ENCODE measurements at regions not wholly inside any gene's neighbourhood (a gene's known extent, or its start where the extent isn't known, plus 50 kb on each side); places are given as distances from the start of the nearest gene placed in this dataset.

DNA sequence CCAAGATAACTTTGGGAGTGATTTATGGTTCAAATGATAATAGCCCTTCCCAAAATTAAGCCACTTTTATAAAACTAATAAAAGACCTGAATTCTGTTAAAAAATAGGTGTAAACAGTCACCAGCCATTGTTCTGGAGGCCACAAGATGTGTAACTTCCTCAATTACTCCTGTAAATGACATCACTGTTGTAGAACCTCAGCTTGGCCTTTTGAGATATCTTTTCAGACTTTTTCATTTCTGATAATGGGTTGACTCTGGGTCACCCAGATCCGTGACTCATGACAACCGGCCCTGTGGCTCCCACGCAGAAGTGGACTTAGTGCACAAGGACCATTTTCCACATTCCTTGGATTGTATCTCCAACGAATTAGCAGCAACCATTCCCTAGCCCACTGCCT is 106.6 kb downstream of the DKK1 start:
- no peak for DNase-seq
- Mint-ChIP-seq H3K36me3 (no peaks in the 10 kb centered on the region), H3K27ac (no peak overlapping the region), H3K9me3 (no peaks in the 10 kb centered on the region), H3K4me3 (no peak overlapping the region), H3K27me3 (no peaks in the 10 kb centered on the region), H3K4me1 (no peaks in the 10 kb centered on the region)

DNA sequence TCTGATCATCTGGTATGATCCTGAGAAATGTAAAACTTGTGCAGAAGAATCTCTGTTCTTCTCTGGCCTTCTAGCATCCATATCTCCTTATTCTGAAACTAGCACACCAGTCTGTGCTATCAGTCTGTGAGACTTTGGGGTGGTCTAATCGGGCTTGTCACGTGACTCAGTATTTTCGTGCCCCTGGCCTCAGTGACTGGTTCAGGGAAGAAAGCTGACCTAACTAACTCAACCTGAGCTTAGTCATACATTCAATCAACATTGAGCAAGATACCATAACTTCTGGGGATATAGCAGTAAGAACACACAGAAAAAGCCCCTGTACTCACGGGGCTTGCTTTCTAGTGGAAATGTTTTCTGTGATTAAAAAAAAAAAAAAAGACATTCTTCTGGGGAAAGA is 109.3 kb downstream of the DKK1 start:
- Mint-ChIP-seq H3K9me3 (peaks cover 2% of the 10 kb centered on the region), H3K27ac (no peak overlapping the region), H3K36me3 (no peaks in the 10 kb centered on the region), H3K4me3 (no peak overlapping the region), H3K27me3 (no peaks in the 10 kb centered on the region), H3K4me1 (no peaks in the 10 kb centered on the region)
- DNase-seq = no peak

- no peaks in the 10 kb centered on the region for H3K27me3 Mint-ChIP-seq
- no peak overlapping the region for H3K27ac Mint-ChIP-seq
- H3K4me1 Mint-ChIP-seq = no peaks in the 10 kb centered on the region
- peaks cover 2% of the 10 kb centered on the region for H3K9me3 Mint-ChIP-seq
- H3K4me3 Mint-ChIP-seq = no peak overlapping the region
- H3K36me3 Mint-ChIP-seq = no peaks in the 10 kb centered on the region
- DNase-seq = no peak
Observed at GRCh38 chr10:52424341-52424740, 110.3 kb downstream of the DKK1 start.

DNA sequence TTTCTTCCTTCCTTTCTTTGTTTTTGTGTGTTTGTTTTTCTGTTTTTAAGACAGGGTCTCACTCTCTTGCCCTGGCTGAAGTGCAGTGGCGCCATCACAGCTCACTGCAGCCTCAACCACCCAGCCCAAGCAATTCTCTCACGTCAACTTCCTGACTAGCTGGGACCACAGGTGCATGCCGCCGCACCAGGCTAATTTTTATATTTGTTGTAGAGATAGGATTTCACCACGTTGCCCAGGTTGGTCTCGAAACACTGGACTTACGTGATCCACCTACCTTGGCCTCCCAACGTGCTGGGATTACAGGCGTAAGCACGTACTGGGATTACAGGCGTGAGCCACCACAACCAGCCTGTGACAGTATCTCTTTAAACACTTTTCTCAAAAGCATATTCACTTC is 120.7 kb downstream of the DKK1 start:
- Mint-ChIP-seq H3K9me3 (peaks cover 1% of the 10 kb centered on the region), H3K4me3 (no peak overlapping the region), H3K4me1 (no peaks in the 10 kb centered on the region), H3K27me3 (no peaks in the 10 kb centered on the region), H3K27ac (no peak overlapping the region), H3K36me3 (no peaks in the 10 kb centered on the region)
- DNase-seq = no peak

DNA sequence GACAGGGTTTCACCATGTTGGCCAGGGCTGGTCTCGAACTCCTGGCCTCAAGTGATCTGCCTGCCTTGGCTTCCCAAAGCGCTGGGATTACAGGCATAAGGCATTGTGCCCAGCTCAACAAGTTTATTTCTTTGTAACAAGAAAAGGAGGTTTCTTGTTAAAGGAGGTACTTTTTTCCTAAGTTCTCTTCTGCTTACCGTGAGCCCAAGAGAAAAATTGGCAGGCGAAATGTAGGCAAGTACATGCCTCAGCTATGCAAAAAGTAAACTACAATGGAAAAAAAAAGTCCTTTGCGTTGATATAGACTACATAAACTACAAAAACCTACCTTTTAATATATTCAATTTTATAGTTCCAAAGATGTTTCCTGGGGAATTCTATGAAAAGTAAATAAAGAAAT is 122.6 kb downstream of the DKK1 start:
- Mint-ChIP-seq H3K36me3 (no peaks in the 10 kb centered on the region), H3K27ac (no peak overlapping the region), H3K27me3 (no peaks in the 10 kb centered on the region), H3K9me3 (peaks cover 1% of the 10 kb centered on the region), H3K4me1 (no peaks in the 10 kb centered on the region), H3K4me3 (no peak overlapping the region)
- DNase-seq = no peak

DNA sequence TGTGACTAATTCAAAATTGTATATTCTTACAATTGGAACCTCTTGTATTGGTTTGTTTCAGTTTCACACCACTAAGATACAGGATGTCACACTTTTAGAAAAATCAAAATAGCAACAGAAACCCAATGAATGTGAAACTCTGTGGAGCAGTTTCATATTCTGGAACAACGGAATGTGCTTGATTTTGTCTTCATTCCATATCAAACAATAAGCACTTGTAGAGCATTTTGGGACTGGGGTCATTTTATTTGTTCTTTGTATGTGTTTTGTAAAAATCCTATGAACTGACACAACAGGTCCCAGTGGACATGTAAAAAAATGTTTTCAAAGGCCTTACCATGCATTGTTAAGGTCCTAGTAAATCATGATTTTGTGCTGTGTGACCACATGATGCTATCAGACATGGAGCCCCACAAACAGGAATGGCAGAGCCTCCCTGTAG is 123.1 kb downstream of the DKK1 start:
- Mint-ChIP-seq H3K4me3 (no peak overlapping the region), H3K4me1 (no peaks in the 10 kb centered on the region), H3K27me3 (no peaks in the 10 kb centered on the region), H3K36me3 (no peaks in the 10 kb centered on the region), H3K9me3 (peaks cover 1% of the 10 kb centered on the region), H3K27ac (no peak overlapping the region)
- DNase-seq = no peak

DNA sequence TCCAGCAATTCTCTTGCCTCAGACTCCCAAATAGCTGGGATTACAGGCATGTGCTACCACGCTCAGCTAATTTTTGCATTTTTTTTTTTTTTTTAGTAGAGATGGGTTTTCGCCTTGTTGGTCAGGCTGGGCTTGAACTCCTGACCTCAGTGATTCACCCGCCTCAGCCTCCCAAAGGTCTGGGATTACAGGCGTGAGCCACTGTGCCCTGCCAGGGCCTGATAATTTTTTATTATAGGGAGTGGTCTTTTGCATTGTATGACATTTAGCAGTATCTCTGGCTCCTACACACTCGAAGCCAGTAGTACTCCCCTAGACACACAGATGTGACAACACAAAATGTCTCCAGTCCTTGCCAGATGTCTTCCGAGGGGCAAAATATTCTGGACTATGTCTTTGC is 124.0 kb downstream of the DKK1 start:
- H3K4me3 Mint-ChIP-seq = no peak overlapping the region
- H3K4me1 Mint-ChIP-seq = no peaks in the 10 kb centered on the region
- H3K27ac Mint-ChIP-seq = no peak overlapping the region
- H3K27me3 Mint-ChIP-seq = no peaks in the 10 kb centered on the region
- H3K9me3 Mint-ChIP-seq = peaks cover 1% of the 10 kb centered on the region
- no peak for DNase-seq
- no peaks in the 10 kb centered on the region for H3K36me3 Mint-ChIP-seq

DNA sequence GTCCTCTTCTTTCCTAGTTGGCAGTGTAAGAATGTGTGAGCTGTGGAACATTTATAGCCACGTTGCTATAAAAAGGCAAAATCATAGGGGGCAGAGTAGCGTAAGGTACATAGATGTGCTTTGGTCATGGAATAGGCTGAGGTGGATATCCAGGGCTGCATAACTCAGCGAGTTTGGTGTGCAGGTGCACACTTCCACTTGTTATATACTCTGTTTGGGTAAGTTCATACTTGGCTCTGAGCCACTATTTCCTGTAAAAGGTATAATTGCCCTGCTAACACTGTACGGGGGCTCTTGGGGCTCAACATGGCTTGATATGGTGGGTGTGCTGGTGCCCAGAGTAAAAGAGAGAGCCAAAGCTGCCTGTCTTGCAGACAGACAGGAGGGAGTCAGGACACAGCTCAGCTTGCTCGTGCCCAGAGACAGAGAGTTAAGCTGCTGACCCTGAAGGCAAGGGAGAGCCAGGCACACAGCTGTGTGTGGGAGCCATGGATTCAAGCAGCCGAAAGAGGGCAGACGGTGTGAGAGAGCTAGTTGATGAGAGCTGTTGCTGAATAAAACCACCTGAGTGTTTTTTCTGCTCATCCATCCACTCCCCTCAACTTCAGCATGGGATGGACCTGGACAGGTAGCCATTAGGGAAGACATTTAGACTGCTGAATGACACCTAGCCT is 126.7 kb downstream of the DKK1 start:
- DNase-seq = no peak

GRCh38 chr10:52442576-52442975 is 128.5 kb downstream of the DKK1 start:
- Mint-ChIP-seq H3K27me3 (no peaks in the 10 kb centered on the region), H3K4me3 (no peak overlapping the region), H3K4me1 (no peaks in the 10 kb centered on the region), H3K9me3 (peaks cover 3% of the 10 kb centered on the region), H3K27ac (no peak overlapping the region), H3K36me3 (no peaks in the 10 kb centered on the region)
- no peak for DNase-seq

More for the DNA sequence above, 126.7 kb downstream of the DKK1 start:
- H3K36me3 Mint-ChIP-seq = no peaks in the 10 kb centered on the region
- no peaks in the 10 kb centered on the region for H3K27me3 Mint-ChIP-seq
- H3K4me1 Mint-ChIP-seq = no peaks in the 10 kb centered on the region
- H3K4me3 Mint-ChIP-seq = no peak overlapping the region
- H3K27ac Mint-ChIP-seq = no peak overlapping the region
- H3K9me3 Mint-ChIP-seq = peaks cover 3% of the 10 kb centered on the region

DNA sequence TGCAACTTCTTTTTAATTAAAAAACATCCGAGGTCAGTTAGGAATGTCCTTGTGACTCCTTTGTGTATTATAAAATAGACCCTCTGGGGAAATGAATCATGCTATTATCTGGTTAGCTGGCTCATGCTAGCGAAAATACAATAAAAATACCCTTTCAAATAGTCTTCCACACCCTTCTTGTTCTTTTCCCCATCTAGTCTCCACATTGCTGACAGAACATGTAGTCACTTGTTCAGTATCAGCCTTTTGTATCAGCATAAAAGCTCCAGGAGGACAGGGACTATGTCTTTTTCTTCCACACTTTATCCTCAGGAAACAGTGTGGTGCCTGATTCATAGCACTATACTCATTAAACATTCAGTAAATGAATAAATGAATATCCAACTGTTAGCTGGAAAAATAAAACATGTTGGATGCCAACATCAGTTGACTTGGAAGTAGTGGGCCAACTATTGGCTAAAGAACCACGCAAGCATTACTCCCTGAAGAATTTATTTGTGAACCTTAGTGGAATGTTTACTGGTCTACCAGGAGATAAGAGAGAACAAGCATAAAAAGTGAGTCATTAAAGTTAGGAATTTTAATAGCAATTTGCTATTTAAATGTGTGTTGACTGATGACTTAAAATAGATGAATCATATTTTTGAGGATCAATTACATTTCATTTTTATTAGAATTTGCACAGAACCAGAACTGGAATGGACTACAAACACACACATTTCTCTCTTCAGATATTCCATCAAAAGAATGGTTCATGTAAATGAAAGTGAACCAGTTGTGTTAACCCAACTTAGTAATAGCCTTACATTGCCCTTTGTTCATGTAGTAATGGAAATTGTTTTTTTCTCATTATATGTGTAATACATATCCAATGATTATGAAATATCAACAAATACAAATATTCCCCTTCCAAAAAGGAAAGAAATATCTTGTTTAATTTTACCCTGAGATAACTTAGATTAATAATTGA is 129.6 kb downstream of the DKK1 start:
- no peak overlapping the region for H3K4me3 Mint-ChIP-seq
- no peaks in the 10 kb centered on the region for H3K36me3 Mint-ChIP-seq
- DNase-seq = no peak
- H3K27ac Mint-ChIP-seq = no peak overlapping the region
- H3K4me1 Mint-ChIP-seq = no peaks in the 10 kb centered on the region
- H3K27me3 Mint-ChIP-seq = no peaks in the 10 kb centered on the region
- peaks cover 1% of the 10 kb centered on the region for H3K9me3 Mint-ChIP-seq

- H3K4me3 Mint-ChIP-seq = no peak overlapping the region
- no peak for DNase-seq
- no peaks in the 10 kb centered on the region for H3K36me3 Mint-ChIP-seq
- H3K4me1 Mint-ChIP-seq = no peaks in the 10 kb centered on the region
- H3K27me3 Mint-ChIP-seq = no peaks in the 10 kb centered on the region
- H3K9me3 Mint-ChIP-seq = peaks cover 1% of the 10 kb centered on the region
- no peak overlapping the region for H3K27ac Mint-ChIP-seq
Observed at GRCh38 chr10:52446391-52446790, 132.3 kb downstream of the DKK1 start.

GRCh38 chr10:52447931-52448353 is 133.9 kb downstream of the DKK1 start:
- Mint-ChIP-seq H3K4me3 (no peak overlapping the region), H3K4me1 (no peaks in the 10 kb centered on the region), H3K27ac (no peak overlapping the region)

DNA sequence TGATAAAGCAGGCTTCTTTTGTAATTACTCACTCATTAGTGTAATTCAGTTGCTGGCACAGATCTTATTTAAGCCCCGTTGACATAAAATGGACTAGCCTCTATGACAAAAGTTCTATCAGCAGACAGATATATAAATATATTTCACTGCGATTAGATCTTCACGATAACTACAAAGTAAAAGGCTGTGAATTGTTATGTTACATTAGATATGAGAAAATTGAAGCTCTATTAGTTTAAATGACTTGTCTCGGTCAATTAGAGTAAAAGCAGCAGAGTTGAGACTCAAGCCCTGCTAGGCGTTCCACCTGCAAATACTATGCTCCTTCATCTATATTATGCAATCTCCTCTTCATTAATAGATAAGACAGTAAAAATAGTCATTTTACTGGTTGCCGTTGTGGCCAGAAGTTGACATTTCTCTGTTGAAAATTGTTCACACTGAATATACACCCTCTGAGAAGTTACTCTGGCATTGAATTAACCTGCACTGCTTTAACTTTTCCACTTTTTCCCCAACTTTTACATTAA is 136.7 kb downstream of the DKK1 start:
- no peak for DNase-seq
- H3K4me1 Mint-ChIP-seq = no peaks in the 10 kb centered on the region
- no peak overlapping the region for H3K4me3 Mint-ChIP-seq
- H3K27ac Mint-ChIP-seq = no peak overlapping the region
- H3K27me3 Mint-ChIP-seq = no peaks in the 10 kb centered on the region
- no peaks in the 10 kb centered on the region for H3K9me3 Mint-ChIP-seq
- H3K36me3 Mint-ChIP-seq = no peaks in the 10 kb centered on the region

More at GRCh38 chr10:52447931-52448353, 133.9 kb downstream of the DKK1 start:
- no peak for DNase-seq
- H3K36me3 Mint-ChIP-seq = no peaks in the 10 kb centered on the region
- H3K27me3 Mint-ChIP-seq = no peaks in the 10 kb centered on the region
- H3K9me3 Mint-ChIP-seq = peaks cover 1% of the 10 kb centered on the region

DNA sequence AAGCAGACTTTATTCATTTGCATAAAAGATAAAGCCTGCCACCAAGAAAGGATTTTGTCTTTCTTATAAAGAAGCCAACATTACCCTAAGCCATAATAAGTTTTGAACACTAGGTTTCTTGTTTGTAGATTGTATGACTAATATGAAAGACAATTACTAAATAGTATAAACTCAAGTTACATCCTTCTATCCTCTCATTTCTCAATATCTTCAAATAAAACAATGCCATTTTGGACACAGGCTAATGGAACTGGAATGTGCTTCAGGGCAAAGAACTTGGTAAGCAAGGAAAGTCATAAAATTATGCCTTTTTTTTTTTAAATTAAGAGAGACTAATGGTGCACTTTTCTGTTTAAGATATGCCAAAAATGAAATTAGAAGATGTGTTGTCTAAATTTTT is 137.7 kb downstream of the DKK1 start:
- Mint-ChIP-seq H3K27me3 (no peaks in the 10 kb centered on the region), H3K4me1 (no peaks in the 10 kb centered on the region), H3K4me3 (no peak overlapping the region), H3K27ac (no peak overlapping the region), H3K36me3 (no peaks in the 10 kb centered on the region), H3K9me3 (no peaks in the 10 kb centered on the region)
- DNase-seq = no peak

DNA sequence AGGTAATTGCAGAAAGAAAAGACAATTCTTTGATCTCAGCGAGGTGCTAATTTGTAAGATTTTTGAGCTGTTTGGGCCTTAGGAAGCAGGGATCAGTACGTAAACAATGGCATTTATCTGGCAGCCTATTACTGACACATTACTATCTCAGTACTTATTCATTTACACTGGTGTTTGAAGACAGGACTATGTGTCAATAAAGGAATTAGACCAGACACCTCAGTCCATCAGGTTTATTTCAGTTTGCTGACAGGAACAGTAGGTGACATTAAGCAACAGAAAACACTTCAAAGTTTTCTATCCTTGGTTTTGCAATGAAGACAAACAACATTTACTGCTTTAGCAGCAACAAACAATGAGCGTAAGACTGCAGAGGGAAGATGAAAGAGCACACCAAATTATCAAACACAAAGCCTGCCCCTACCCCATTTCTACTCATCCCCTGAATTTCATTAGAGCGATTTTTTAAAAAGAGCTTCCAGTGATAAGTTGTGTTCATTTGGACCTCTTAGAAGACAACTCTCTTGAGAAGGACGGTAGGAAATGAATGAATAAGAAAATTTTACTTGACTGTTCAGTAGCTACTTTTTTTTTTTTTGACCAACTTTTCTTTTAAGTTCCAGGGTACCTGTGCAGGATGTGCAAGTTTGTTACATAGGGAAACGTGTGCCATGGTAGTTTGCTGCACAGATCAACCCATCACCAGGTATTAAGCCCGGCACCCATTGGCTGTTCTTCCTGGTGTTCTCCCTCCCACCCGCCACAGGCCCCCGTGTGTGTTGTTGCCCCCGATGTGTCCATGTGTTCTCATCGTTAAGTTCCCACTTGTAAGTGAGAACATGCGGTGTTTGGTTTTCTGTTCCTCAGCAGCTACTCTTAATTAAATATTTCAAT is 138.8 kb downstream of the DKK1 start:
- no peak for DNase-seq
- Mint-ChIP-seq H3K27me3 (no peaks in the 10 kb centered on the region), H3K4me1 (no peaks in the 10 kb centered on the region), H3K27ac (no peak overlapping the region), H3K9me3 (no peaks in the 10 kb centered on the region), H3K36me3 (no peaks in the 10 kb centered on the region), H3K4me3 (no peak overlapping the region)

Data from activated naive CD8-positive, alpha-beta T cell treated with anti-CD3 and anti-CD28 coated beads for 36 hours (primary cell).